AG04449 (cell line): ENCODE measurements at regions not wholly inside any gene's neighbourhood (a gene's known extent, or its start where the extent isn't known, plus 50 kb on each side); places are given as distances from the start of the nearest gene placed in this dataset.

ENCODE experiments used
- CTCF ChIA-PET: fragments of 350-600 bp; formaldehyde crosslinking; extraction: SDS; loops from one replicate; lab custom pipeline; 2021; ENCODE audit warnings: antibody characterized with exemption; lab: Yijun Ruan, JAX
- POLR2A ChIA-PET: fragments of 400-600, 350-600 bp; formaldehyde crosslinking; extraction: SDS; loops from one replicate; lab custom pipeline; 2020; ENCODE audit warnings: antibody characterized with exemption, inconsistent platforms; lab: Yijun Ruan, JAX
- DNase-seq: peaks from one replicate; pipeline ENCODE4 v3.0.0-alpha.2; 2010; ENCODE audit warnings: low read depth, low spot score
- H3K4me3 ChIP-seq: 2 replicates; pipeline ENCODE4 v1.5.1; 2011; ENCODE audit warnings: low read depth, mild to moderate bottlenecking, control low read depth, low read length
- CTCF ChIP-seq: IDR thresholded peaks from one replicate; pipeline ENCODE4 v1.5.1; 2011; ENCODE audit warnings: mild to moderate bottlenecking, moderate library complexity, low read length, control low read depth, inconsistent platforms; ENCODE audit not compliant: insufficient read depth; ENCODE audit errors: missing control alignments

GRCh38 chr6:1094306-1094705 lies 217.6 kb upstream of the FOXQ1 start:
- no peak overlapping the region for H3K4me3 ChIP-seq
- TF ChIP-seq CTCF, result no peak
- ChIA-PET POLR2A (no interaction called here), CTCF (no interaction called here)
- peak; percentile 12 for DNase-seq

- CTCF ChIA-PET, result no interaction called here
- POLR2A ChIA-PET, result no interaction called here
- H3K4me3 ChIP-seq, result no peak overlapping the region
- no peak for DNase-seq
- no peak for TF ChIP-seq CTCF
Measured at GRCh38 chr6:1091900-1092299, 220.0 kb upstream of the FOXQ1 start.

- no peak for TF ChIP-seq CTCF
- ChIA-PET POLR2A (no interaction called here), CTCF (no interaction called here)
- no peak overlapping the region for H3K4me3 ChIP-seq
- no peak for DNase-seq
Measured at GRCh38 chr6:1089859-1090258, 222.0 kb upstream of the FOXQ1 start.

GRCh38 chr6:1088492-1089001 lies 223.4 kb upstream of the FOXQ1 start:
- H3K4me3 ChIP-seq, result no peak overlapping the region
- ChIA-PET CTCF (no interaction called here), POLR2A (no interaction called here)

GRCh38 chr6:1087154-1087843 lies 224.6 kb upstream of the FOXQ1 start:
- no peak for DNase-seq
- no peak for TF ChIP-seq CTCF
- POLR2A ChIA-PET, result no interaction called here
- CTCF ChIA-PET, result no interaction called here
- H3K4me3 ChIP-seq, result no peak overlapping the region

More at GRCh38 chr6:1088492-1089001, 223.4 kb upstream of the FOXQ1 start:
- DNase-seq, result no peak
- no peak for TF ChIP-seq CTCF

- no peak for TF ChIP-seq CTCF
Measured at GRCh38 chr6:1086446-1087153, 225.3 kb upstream of the FOXQ1 start.

More at GRCh38 chr6:1086446-1087153, 225.3 kb upstream of the FOXQ1 start:
- H3K4me3 ChIP-seq, result no peak overlapping the region
- POLR2A ChIA-PET, result no interaction called here
- DNase-seq, result no peak
- CTCF ChIA-PET, result no interaction called here
